ENCODE measurements at regions not wholly inside any gene's neighbourhood (a gene's known extent, or its start where the extent isn't known, plus 50 kb on each side); places are given as distances from the start of the nearest gene placed in this dataset.

DNA sequence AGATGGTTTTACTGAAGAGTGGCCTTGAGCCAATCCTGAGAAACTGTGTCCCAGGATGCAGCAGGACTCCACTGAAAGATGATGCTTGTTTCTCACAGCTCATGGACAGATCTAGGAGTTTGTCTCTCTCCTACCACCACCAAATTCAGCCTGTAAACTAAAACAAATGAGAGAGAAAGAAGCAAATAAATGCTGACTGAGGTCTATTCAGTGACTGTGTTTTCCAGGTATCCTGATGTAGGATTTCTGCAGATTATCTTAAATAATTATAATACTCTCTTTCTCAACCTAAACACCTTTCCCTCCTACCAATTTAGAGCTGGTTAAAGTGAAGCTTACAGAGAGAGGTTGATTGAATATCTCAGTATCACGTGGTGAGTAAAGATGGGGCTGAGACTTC lies 599.6 kb upstream of the LCORL start:
- TF ChIP-seq, protein P1, sequence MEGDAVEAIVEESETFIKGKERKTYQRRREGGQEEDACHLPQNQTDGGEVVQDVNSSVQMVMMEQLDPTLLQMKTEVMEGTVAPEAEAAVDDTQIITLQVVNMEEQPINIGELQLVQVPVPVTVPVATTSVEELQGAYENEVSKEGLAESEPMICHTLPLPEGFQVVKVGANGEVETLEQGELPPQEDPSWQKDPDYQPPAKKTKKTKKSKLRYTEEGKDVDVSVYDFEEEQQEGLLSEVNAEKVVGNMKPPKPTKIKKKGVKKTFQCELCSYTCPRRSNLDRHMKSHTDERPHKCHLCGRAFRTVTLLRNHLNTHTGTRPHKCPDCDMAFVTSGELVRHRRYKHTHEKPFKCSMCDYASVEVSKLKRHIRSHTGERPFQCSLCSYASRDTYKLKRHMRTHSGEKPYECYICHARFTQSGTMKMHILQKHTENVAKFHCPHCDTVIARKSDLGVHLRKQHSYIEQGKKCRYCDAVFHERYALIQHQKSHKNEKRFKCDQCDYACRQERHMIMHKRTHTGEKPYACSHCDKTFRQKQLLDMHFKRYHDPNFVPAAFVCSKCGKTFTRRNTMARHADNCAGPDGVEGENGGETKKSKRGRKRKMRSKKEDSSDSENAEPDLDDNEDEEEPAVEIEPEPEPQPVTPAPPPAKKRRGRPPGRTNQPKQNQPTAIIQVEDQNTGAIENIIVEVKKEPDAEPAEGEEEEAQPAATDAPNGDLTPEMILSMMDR (conservative IDR thresholded peaks at IDR 0.05; ENCODE audit: low read depth, low read length): no peak
- no peak for TF ChIP-seq EZH2 (IDR thresholded peaks at IDR 0.05; ENCODE audit: borderline replicate concordance, low read depth, low read length, poor library complexity, severe bottlenecking)
